ENCODE measurements at regions not wholly inside any gene's neighbourhood (a gene's known extent, or its start where the extent isn't known, plus 50 kb on each side); places are given as distances from the start of the nearest gene placed in this dataset.

DNA sequence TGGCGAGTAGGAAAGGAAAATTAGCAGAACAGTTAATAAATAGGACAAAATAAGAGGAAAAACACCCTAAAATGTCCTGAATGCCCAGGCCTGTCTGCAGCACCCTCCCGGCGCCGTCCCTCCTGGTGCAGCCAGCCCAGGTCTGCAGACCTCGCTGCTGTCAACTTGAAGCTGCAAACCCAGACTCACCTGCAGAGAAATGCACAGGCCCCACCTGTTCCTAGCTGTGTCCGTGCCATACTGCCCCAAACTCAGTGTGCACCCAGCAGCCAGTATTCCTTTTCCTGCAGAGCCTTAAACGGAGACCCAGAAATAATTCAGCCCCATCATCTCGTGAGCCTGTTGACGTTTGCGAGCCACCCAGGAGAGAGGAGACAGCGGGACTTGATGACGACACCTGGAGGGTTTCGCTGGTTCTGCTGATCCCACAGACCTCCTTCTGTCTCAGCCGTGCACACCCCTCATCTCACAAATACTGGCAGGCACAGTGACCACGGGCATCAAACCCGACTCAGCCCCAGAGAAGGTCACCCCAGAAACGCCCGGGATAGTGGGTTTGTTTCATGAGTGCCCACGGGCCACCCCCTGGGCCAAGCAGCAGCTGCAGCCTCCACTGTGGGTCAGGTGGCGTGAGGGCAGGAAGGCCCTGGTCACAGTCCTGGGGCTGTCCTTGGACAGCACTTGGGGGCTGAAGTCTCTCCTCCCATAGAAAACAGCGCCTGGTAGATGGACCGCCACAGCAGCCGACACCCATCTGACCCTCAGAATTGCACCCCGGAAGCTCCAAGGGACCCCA lies 239.5 kb upstream of the SALL3 start:
- no peak for DNase-seq

DNA sequence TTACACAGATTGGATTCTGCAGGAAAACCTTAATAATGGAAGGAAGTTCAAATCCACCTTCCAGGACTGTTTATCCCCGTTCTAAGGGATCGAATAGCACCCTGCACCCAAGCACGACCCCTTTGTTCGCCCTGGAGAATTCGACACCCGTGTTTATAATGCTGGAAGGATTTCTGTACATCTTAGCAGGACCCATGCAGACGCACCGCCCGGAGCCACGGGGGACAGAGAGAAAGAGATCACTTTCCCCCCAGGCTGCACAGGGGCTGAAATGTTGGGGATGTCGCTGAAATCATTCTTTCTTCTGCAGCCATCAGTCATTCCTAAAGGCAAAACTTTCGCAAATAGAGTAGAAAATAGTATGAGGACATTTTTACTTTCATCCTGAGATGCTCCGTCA lies 238.7 kb upstream of the SALL3 start:
- no peak for DNase-seq

DNA sequence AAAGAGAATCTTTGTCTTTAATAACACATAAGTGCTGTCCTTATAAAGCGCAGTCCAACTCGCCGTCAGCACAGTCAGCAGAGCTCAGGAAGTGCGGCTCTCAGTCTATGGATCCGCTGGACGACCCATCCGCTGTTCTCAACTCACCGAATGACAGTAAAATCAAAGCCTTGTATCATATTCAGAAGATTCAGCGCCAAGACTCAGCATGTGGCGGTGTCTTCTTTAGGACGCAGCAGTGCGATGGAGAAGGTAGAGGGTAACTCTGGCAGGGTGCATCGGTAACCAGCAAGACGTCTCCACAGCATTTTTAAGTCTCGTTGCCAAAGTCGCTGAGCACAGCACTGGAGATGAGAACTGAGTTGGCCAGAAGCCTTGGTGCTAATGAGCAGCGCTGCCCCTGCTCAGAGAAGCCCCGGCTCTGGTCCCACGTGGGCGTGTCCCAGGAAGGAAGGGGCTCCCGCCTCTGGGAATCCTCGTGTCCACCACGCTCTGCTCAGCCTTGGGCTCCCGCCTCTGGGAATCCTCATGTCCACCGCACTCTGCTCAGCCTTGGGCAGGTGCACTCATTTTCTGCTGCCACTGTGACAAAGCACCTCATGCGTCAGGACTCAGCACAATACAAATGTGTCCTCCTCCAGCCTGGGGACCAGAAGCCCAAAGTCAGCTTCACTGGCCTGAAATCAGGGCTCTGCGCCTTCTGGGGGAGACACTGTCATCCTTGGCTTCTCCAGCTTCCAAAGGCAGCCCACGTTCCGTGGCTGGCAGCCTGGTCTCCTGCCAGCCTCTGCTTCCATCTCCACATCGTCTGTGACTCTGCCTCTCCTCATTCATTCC lies 238.0 kb upstream of the SALL3 start:
- no peak for DNase-seq

DNA sequence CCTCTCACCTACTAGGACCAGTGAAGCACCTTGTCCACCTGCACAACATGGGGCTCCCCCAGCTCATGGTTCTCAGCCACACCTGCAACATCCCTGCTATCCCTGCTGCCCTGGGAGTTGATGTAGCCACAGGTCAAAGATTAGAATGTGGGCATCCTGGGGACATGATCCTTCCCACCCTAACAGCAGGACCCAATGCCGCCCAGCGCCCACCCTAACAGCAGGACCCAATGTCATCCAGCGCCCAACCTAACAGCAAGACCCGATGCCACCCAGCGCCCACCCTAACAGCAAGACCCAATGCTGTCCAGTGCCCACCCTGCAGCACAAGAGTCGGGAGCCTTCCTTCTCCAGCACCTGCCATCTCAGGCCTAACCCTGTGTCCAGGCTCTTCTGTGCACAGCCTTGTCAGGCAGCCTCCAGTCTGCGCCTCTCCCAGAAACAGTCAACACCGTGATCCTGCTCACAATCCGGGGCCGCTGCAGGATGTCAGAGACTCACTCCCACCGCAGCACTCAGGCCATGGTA lies 237.3 kb upstream of the SALL3 start:
- DNase-seq = no peak

DNA sequence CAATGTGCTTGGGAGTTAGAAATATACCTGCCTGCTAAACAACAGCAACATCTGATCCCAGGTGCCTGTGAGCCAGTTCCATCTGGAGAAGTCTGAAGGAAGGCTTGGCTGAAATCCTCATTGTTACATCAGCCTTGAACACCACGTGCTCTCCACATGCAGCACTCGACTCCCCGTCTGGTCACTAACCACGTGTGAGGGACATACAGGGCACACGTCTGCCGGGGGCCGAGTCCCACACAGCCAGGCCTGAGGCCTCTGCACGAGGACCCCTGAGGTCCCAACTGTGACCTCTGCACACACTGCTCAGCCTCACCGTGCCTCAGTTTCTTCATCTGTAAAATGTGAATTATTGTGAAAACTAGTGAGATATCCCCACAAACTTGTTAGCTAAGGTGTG lies 236.5 kb upstream of the SALL3 start:
- DNase-seq = no peak

DNA sequence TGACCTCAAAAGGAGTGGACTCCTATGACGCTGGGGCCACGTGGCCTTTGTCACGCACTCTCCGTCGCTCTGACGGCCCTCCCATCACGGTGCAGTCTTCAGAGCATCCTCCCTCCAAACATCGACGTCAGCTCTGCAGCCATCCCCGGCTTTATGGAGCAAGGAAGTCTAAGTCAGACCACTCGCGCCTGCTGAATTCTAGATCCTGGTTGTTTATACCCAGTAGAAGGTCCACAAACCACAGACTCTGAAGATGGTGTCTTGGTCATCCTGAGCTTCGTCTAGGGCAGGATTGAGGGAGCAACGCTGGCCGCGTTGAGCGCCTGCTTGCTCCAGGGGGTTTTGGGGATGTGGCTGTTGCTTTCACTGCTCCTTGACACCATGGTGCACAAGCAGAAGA lies 228.0 kb upstream of the SALL3 start:
- DNase-seq = no peak

DNA sequence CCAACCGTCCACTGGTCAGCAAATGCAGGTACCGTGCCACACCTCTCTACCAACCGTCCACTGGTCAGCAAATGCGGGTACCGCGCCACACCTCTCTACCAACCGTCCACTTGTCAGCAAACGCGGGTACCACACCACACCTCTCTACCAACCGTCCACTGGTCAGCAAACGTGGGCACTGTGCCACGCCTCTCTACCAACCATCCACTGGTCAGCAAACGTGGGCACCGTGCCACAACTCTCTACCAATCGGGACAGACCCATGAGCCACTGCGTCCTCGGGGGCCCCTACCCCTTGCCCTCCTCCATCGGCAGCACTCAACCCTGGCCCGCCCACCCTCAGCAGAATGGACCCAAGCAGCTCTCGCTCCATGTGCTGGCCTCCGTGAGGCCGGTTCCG lies 226.4 kb upstream of the SALL3 start:
- DNase-seq = no peak

DNA sequence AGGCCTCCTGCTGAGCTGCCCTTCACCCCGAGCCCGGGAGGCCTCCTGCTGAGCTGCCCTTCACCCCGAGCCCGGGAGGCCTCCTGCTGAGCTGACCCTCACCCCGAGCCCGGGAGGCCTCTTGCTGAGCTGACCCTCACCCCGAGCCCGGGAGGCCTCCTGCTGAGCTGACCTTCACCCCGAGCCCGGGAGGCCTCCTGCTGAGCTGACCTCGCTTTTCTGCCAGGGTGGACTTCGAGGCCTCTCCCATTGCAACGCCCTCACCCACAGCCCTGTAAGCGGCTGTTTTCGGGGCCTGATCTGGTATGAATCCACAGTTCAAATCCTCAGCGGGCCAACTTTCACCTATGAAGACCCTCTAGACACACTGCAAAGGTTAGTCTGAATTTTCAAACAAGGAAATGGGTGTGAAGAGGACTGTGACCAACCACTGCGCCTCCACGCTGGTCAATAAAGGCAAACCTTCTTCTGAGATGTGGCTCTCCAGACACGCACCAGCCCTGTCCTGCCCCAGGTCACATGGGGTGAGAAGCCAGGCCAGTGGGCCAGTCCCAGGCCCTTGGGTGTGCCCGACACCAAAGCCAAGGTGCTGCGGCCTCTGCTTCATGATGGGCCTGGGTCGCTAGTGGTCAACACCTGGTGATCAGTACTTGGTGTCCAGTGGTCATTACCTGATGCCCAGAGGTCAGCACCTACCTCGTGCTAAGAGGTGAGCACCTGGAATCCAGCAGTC lies 225.1 kb upstream of the SALL3 start:
- DNase-seq = no peak

DNA sequence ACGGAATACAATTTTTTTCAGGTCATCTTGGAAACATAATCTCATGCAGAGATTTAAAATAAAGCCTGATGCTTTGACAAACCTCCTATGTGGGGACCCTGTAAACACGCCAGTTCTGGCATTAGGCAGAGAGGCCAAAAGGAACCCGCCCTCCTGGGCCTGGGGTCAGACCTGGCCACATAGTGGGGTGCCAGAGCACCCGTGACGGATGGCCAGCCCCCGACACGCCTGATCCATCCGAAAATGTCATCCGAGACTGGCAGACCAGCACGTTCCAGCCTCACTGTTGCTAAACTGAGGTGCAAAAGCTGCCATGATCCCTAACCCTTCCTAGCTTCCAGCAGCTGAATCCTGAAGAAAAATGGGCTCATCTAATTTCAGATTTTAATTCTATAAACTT lies 222.6 kb upstream of the SALL3 start:
- no peak for DNase-seq

DNA sequence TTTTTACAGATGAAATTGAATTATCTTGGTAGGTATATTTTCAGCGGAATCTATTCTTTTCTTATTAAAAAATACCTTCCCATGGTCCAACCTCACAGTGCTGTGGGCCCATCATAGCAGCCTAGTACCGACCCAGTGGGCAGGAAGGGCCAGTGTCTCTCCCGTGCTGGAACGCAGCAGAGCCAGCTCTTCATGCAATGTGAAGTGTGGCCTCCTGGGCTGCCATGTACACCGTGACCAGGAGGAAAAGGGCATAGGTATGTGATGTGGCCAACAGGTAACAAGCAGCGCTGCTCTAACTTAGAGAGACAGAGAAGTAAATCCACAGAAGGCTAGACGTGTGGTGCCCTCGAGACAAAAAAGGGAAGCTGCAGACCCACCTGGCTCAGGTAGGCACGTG lies 221.1 kb upstream of the SALL3 start:
- DNase-seq = no peak

DNA sequence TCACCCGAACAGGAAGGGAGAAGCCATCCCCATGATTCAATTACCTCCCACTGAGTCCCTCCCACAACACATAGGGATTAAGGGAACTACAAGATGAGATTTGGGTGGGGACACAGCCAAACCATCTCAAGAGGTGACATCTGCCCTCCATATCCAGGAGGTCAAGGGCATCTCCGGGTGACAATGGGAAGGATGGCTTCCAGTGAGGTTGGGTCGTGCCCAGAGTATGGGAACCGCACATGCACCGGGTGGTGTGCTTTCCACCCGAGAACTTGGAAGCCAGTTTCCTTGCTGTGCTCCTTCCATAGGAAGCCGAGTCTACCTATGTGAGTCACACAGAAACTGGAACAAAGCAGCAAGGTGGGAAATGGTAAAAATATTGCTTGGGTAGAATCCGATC lies 216.9 kb upstream of the SALL3 start:
- DNase-seq = no peak

DNA sequence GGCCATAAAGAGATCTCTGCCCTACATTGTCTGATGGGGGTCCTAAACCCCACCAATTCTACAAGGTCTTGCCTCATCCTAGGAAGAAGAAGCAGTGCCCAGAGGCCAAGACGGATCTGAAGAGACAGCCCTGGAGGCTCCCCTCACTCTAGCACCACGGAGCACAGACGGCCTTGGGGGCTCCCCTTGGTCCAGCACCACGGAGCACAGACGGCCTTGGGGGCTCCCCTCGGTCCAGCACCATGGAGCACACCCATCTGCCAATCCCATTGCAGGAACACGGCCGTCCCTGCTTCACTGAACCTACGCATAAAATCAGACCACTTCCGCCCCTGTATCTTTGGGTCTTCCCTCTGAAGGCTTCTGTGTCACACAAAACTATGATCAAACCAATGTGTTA lies 215.1 kb upstream of the SALL3 start:
- DNase-seq = no peak

DNA sequence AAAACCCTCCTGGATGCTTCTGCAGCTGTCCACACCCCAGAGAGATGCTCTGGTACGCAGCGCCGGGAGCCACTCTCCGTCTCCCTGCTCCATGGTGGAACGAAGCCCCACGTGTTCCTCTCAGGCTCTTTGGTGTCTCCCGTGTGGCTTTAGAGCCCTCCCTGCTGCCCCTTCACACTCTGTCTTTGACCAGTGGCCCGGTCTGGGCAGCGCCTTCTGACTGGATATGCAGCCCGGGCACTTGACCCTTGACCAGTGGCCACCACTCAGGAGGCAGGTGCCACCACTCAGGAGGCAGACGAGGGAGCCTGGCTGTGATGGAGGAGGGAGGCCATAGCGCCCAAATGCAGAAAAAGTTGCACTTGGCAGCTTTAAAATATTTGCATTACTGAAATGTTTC lies 214.5 kb upstream of the SALL3 start:
- no peak for DNase-seq

DNA sequence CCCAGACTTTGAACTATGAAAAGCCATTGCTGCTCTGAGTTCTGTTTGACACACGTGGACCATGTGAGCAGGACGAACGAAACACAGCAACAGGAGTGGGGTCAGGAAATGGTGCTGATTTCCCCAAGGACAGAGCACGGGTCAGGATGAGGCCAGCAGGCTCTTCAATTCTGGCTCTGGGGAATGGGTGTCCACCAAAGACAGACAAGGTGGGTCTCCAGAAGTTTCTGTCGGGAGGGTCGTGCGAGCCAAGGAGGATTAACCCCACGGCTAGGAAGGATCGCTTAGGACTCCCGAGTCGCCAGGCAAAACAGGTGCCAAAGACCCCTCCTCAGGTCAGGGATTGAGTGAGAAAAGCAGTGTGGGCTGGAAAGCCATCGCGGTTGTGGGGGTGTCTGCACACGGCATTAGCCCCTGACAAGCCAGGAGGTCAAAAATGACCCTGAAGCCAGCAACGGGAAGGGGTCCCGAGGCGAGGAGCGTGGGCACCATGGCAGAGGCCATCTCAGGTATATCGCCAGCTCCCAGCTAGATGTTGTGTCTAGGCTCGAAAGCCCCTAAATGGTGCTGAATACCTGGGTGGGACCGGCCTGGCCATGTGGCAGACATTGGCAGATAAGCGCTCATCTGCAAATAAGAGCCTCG lies 213.9 kb upstream of the SALL3 start:
- no peak for DNase-seq

DNA sequence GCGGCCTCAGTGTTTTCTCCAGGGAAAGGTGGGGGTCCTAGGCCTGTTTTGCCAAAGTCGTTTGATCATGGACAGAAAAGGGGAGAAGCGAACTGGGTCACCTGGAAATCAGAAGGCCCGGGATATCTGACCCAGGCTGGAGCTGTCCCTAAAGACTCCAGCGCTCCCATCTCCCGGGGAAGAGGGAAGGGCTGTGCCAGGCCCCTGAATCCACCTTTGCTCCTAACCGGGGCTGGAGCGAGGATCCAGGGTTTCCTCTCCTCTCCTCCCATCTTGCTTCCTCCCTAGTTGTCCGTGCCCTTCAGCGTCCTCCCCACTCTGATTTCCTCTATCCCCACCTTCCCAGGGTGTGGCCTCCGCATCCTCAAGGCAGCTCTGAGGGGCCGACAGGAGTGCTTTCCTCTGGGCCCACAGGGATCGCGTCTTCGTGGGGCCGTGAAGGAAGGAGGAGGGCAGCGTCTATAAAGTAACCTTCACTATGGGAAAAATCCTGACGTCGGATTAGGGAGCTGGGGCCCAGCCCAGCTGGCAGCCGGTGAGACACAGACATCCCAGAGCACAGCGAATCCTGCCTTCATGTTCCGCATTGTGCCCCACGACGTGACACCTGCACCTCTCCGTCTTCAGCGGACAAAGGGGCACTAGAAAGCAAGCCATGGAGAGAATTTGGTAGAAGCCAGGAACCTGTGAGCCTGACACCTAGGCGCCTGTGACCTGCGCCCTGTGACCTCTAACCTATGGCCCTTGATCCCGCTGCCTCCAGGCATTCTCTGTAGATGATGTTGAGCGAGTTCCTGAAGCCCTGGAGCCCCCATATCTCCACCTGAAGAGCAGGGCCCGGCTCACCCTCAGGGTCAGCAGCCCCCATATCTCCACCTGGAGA lies 212.7 kb upstream of the SALL3 start:
- no peak for DNase-seq

DNA sequence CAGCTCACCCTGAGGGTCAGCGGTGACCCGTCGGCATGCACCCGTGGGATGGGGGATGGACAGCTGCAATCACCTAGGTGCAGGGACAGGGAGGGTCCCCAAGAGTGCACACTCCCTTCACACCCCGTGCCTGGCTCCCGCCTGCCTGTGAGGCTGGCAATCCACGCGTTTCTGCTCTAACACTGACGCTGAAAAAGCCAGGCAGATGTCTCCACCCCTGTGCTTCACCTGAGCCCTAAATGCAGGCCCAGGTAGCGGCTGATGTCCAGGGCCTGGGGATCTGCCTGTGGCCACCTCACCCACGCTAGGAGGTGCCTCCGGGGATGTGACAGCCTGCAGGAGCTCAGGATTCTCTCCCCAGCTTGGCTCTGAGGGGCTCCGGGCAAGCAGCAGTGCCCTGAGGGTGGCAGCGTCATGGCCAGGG lies 212.0 kb upstream of the SALL3 start:
- DNase-seq = no peak

DNA sequence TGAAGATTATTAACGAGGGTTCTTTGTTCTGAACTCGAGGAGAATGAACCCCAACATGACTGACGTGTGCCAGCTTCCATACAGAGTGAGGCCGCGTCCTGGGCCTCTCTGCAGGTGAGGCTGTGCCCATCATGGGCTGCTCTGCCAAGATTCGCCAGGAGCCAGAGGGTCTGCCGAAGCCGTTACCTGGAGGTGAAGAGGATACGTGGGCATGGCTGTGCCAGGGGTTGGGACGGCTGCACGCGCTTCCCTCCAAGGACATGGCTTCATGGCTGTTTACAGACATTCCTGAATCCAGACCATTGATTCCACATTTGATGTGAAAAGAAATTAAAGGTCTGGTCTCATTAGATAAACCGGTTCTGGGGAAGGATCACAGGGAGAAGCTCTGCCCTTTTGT lies 211.4 kb upstream of the SALL3 start:
- DNase-seq = no peak

DNA sequence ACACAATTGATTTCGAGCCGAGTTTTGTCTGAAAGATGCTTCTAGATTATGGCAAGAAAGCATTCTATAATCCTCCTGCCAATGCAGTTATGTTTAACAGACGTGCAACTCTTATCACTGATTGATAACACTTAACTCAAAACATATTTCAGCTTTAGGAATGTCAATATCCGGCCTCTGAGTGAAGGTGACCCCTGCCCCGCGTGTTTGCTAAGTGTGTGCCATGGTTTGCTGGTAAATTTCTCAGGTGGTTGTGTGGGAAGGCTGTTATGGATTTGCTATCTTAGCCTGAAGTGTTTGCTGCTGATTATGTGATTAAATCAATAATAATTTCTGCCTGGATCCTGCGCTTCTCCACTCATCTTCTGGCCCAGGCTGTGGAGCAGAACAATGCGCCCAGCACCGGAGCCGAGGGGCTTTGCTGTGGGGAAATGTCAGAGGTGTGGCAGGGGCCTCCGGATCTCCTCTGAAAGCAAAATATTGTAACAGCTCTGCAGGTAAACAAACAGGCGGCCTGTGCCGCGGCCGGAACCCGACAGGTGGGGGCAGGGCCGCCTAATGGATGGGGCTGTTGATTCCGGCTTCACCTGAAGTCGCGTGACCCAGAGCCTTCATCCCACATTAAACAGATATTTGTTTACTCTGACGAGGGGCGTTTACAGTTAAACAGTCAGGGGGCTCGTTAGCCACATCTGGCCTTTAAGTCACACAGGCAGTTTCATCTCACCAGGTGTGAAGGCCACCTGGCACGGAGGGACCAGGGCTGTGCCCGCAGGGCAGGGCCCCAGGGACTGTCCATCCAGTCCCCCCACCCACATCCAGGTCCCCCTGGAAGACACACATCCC lies 210.7 kb upstream of the SALL3 start:
- no peak for DNase-seq

DNA sequence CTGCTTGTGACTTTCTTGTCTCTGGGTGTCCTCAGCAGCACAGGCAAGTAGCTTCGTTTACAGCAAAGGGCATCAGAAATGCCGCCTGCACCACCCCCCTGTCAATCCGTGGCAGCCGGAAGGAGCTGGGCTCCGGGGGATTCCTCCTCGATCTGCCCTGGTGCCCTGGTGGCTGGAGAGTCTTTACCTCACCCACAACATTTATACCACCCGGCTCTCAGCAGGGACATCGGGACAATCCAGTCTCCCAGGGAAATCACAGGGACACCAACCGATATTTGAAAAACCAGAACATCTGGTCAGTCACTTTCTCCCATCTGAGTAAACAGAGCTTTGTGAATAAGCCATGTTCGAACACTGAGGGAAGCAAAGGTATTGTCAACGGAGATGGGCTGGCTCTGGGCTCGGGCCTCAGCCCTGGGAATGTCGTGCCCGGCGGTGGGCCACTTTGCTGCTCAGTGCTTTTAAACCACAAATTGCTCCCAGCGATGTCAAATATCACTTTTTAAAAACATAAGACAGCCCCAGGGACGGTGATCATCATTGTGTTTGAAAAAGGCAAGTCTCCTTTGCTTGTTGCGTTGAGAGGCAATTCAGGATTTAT lies 210.0 kb upstream of the SALL3 start:
- DNase-seq = no peak

DNA sequence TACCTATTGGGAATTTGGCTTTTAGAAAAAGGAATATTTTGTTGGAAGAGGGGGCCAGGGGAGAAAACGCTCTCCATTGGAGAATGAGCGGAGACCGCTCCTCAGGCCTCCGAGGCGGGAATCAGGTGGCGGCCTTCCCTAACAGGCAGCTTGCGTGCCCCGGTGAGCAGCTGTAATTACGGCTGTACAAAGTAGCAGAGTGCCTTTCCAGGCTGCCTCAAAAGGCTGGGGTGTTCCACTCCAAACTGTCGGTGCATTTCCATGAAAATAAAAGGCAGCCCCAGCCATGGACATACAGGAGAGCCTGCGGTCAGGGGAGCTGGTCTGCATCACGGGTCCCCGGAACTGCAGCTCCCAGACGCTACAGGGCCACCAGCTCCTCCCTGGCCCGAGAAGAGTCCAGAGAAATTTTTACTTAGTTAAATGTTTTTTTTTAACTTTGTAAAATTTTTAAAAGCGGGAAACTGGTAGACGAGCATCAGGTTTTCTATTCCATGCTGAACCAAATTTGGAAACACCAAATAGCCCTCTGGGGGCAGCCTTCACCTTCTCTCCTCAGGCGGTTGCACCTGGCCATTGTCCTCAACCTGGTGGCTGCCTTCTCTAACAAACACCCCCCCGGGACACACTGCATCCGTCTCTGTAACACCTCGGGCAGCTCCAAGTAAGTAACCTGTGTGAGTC lies 209.3 kb upstream of the SALL3 start:
- no peak for DNase-seq
